ENCODE measurements at regions not wholly inside any gene's neighbourhood (a gene's known extent, or its start where the extent isn't known, plus 50 kb on each side); places are given as distances from the start of the nearest gene placed in this dataset.

DNA sequence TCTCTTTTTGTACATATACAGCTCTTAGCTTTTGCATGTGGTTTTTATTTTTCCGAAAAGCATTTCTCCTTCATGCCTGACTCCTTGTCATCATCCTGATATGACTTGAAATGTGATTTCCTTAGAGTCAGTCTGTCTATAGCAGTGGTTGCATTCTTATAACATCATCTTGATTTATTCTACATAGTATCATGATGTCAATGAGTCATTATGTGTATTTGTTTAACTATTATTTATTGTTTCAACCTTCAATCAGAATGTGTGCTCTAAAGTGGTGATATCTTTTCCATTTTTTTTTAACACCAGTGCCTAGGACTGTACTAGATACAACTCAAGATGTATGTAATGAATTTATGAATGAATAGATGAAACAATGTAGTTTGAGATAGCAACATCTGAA lies 354.9 kb upstream of the CDH8 start:
- no peak overlapping the region for H3K4me3 ChIP-seq (ENCODE audit: control insufficient read depth, low read depth, low read length)
- no peak for DNase-seq (ENCODE audit: low read depth)
- TF ChIP-seq, protein P1, sequence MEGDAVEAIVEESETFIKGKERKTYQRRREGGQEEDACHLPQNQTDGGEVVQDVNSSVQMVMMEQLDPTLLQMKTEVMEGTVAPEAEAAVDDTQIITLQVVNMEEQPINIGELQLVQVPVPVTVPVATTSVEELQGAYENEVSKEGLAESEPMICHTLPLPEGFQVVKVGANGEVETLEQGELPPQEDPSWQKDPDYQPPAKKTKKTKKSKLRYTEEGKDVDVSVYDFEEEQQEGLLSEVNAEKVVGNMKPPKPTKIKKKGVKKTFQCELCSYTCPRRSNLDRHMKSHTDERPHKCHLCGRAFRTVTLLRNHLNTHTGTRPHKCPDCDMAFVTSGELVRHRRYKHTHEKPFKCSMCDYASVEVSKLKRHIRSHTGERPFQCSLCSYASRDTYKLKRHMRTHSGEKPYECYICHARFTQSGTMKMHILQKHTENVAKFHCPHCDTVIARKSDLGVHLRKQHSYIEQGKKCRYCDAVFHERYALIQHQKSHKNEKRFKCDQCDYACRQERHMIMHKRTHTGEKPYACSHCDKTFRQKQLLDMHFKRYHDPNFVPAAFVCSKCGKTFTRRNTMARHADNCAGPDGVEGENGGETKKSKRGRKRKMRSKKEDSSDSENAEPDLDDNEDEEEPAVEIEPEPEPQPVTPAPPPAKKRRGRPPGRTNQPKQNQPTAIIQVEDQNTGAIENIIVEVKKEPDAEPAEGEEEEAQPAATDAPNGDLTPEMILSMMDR (conservative IDR thresholded peaks at IDR 0.05; ENCODE audit: control insufficient read depth, insufficient read depth, low read depth, low read length), result no peak

DNA sequence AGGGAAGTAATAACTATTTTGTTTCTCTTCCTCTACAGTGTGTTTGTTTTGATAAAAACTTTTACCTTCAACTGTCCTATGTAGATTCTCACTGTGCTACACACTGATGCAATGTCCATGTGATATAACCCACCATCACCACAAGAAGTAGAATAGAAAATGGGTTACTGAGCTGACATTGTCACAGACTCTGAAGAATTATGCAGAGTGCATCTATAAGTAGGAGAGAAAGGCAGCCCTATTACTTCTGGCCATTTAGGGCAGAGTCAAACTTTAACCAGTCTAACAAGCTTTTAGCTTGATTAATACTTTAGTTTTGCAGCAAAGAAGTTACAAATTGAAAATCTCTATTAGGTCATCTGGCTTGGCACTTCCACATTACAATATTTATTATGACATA lies 354.0 kb upstream of the CDH8 start:
- H3K4me3 ChIP-seq (ENCODE audit: control insufficient read depth, low read depth, low read length), result no peak overlapping the region
- TF ChIP-seq, protein P1 (conservative IDR thresholded peaks at IDR 0.05; ENCODE audit: control insufficient read depth, insufficient read depth, low read depth, low read length), result no peak
- no peak for DNase-seq (ENCODE audit: low read depth)

DNA sequence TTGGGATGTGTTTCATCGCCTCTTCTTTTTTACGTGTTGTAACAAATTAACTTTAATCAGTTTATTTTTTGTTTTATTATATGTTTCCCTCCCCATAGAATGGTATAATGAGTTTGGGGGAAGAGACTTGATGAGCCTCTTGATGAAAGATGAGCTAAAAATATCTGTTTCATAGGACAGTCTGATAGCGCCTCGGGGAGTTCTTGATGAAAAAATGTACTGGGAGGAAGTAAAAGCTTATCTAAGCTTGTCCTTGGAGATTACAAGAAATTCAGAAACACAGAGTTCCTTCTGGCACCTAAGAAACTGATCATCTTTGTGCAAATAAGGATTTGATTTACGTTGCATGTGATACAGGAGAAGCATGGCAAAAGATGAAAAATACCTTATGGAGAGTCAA lies 350.2 kb upstream of the CDH8 start:
- no peak overlapping the region for H3K4me3 ChIP-seq (ENCODE audit: control insufficient read depth, low read depth, low read length)
- DNase-seq (ENCODE audit: low read depth), result no peak
- TF ChIP-seq, protein P1 (conservative IDR thresholded peaks at IDR 0.05; ENCODE audit: control insufficient read depth, insufficient read depth, low read depth, low read length), result no peak

DNA sequence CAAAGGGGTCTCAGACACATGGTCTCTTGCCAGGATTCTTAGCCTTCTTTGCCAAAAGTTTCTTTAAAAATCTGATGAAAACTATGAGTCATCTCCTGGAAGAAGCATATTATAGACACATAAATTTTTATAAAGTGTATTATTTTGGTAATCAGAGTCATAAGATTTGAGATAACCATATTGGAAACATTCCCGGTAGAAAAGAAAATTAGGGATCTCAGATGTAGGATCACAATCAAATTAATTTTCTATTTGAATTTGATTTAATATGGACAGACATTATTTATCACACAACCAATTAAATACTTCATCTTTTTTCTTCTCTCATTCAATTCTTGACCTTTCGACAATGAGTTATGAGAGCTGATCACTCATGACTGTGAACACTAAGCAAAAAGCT lies 347.7 kb upstream of the CDH8 start:
- H3K4me3 ChIP-seq (ENCODE audit: control insufficient read depth, low read depth, low read length), result no peak overlapping the region
- TF ChIP-seq, protein P1 (conservative IDR thresholded peaks at IDR 0.05; ENCODE audit: control insufficient read depth, insufficient read depth, low read depth, low read length), result no peak
- DNase-seq (ENCODE audit: low read depth), result no peak

DNA sequence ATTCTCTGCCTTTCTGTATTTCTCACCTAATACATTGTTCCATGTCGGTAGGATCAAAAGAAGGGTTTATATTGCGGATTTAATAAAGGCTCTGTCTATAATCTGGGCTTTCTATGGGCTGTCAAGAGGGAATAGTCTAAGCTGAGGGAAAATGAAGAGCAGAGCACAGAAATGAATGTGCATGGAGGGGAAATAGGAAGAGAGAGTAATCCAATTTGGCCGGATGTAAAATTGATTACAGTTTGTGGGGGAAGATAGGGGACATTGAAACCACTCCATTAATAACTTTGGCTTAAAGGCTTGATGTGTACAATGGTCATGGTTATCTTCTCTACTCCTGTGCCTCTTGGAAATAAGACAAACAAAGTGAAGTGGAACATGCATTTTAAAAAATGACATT lies 334.2 kb upstream of the CDH8 start:
- DNase-seq (ENCODE audit: low read depth), result no peak
- TF ChIP-seq, protein P1 (conservative IDR thresholded peaks at IDR 0.05; ENCODE audit: control insufficient read depth, insufficient read depth, low read depth, low read length), result no peak

DNA sequence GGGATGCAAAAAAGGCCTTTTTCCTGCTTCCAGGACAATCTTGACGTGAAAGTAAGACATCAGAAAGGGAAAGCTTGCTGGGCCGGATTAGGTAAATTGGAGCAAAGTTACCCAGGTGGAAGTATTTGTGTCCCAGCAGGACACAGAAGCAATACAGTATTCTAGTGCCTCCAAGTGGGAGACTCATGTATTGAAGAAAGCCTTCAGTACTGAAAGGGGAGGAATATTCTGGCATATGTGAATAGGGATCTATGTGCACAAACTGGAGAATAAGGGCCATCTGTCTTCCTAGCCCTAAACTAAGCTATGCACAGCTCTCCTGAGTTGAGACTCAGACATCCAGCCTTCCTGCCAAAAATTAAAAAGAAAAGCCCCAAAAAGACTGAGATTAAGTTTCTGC lies 327.3 kb upstream of the CDH8 start:
- no peak overlapping the region for H3K4me3 ChIP-seq (ENCODE audit: control insufficient read depth, low read depth, low read length)
- TF ChIP-seq, protein P1 (conservative IDR thresholded peaks at IDR 0.05; ENCODE audit: control insufficient read depth, insufficient read depth, low read depth, low read length), result no peak
- DNase-seq (ENCODE audit: low read depth), result no peak

More for the DNA sequence above, 334.2 kb upstream of the CDH8 start:
- H3K4me3 ChIP-seq (ENCODE audit: control insufficient read depth, low read depth, low read length), result no peak overlapping the region

DNA sequence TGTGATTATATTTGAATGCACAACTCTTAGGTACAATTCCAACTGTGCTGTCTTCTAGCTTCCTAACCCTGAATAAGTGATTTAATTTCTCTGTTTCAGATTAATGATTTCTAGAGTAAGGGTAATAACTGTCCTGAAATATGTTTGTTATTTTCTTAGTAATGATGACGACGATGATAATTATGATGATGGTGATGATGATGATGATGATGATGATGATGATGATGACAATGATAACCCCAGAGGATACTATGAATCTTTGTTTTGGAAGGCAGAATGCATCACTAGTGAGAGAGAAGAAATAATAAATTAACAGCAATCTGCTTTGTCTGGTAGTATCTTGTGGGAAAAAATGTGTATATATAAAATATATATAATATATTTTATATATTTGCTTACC lies 317.1 kb upstream of the CDH8 start:
- no peak overlapping the region for H3K4me3 ChIP-seq (ENCODE audit: control insufficient read depth, low read depth, low read length)
- TF ChIP-seq, protein P1 (conservative IDR thresholded peaks at IDR 0.05; ENCODE audit: control insufficient read depth, insufficient read depth, low read depth, low read length), result no peak
- no peak for DNase-seq (ENCODE audit: low read depth)
